GM23248 (cell line): ENCODE measurements at regions not wholly inside any gene's neighbourhood (a gene's known extent, or its start where the extent isn't known, plus 50 kb on each side); places are given as distances from the start of the nearest gene placed in this dataset.

Source experiments
- DNase-seq: peaks from one replicate; pipeline ENCODE4 v3.0.0-alpha.2; 2015
- H2AFZ ChIP-seq: fragments of 200-600 bp; sonication (generic); 2 replicates; pipeline ENCODE4 v1.6.1; 2016; ENCODE audit warnings: antibody characterized with exemption
- H3F3A ChIP-seq: fragments of 200-600 bp; sonication (generic); 2 replicates; pipeline ENCODE4 v1.6.1; 2016; ENCODE audit warnings: mild to moderate bottlenecking, antibody characterized with exemption, mixed run types; ENCODE audit not compliant: insufficient read depth
- H3K27ac ChIP-seq: fragments of 200-600 bp; sonication (generic); 2 replicates; pipeline ENCODE4 v1.5.1; 2016; ENCODE audit warnings: mild to moderate bottlenecking
- H3K27me3 ChIP-seq: fragments of 200-600 bp; sonication (generic); replicated peaks from 2 replicates; pipeline ENCODE4 v1.6.1; 2016; ENCODE audit warnings: mild to moderate bottlenecking; ENCODE audit not compliant: insufficient read depth
- H3K36me3 ChIP-seq: fragments of 200-600 bp; sonication (generic); 2 replicates; pipeline ENCODE4 v1.6.1; 2016; ENCODE audit warnings: low read depth, mild to moderate bottlenecking
- H3K4me1 ChIP-seq: fragments of 200-600 bp; sonication (generic); 2 replicates; pipeline ENCODE4 v1.6.1; 2016; ENCODE audit warnings: mild to moderate bottlenecking; ENCODE audit not compliant: insufficient read depth
- H3K4me2 ChIP-seq: fragments of 200-600 bp; sonication (generic); one replicate; pipeline ENCODE4 v1.6.1; 2016; ENCODE audit warnings: mild to moderate bottlenecking; ENCODE audit not compliant: unreplicated experiment
- H3K4me3 ChIP-seq: fragments of 200-600 bp; sonication (generic); 2 replicates; pipeline ENCODE4 v1.5.1; 2016; ENCODE audit warnings: mild to moderate bottlenecking
- H3K79me2 ChIP-seq: fragments of 200-600 bp; sonication (generic); 2 replicates; pipeline ENCODE4 v1.6.1; 2016; ENCODE audit warnings: mild to moderate bottlenecking; ENCODE audit not compliant: insufficient read depth
- H3K9ac ChIP-seq: fragments of 200-600 bp; sonication (generic); 2 replicates; pipeline ENCODE4 v1.6.1; 2016; ENCODE audit warnings: mild to moderate bottlenecking
- H3K9me2 ChIP-seq: fragments of 200-600 bp; sonication (generic); 2 replicates; pipeline ENCODE4 v1.6.1; 2016; ENCODE audit warnings: mixed run types, mild to moderate bottlenecking, moderate library complexity; ENCODE audit not compliant: insufficient read depth
- H3K9me3 ChIP-seq: fragments of 200-600 bp; sonication (generic); one replicate; pipeline ENCODE4 v1.6.1; 2017; ENCODE audit warnings: low read depth
- H4K20me1 ChIP-seq: fragments of 200-600 bp; sonication (generic); 2 replicates; pipeline ENCODE4 v1.6.0; 2016; ENCODE audit not compliant: insufficient read depth
- EZH2 ChIP-seq: fragments of 200-600 bp; sonication (generic); IDR thresholded peaks from 2 replicates; pipeline ENCODE4 v1.6.1; 2018; ENCODE audit warnings: antibody characterized with exemption, mild to moderate bottlenecking; ENCODE audit not compliant: insufficient read depth, poor library complexity, severe bottlenecking
- EZH2phosphoT487 ChIP-seq: fragments of 200-600 bp; sonication (generic); IDR thresholded peaks from 2 replicates; pipeline ENCODE4 v1.6.1; 2018; ENCODE audit warnings: antibody characterized with exemption, moderate library complexity, mild to moderate bottlenecking, low read depth; ENCODE audit not compliant: insufficient read depth
- WGBS, 2 experiments: methylation state at CpG; one replicate each; pipeline ENCODE4 v1.1.6; 2015 to 2017; ENCODE audit warnings: low lambda C conversion rate in 2 of 2, low coverage in 1 of 2; ENCODE audit errors: missing lambda C conversion rate in 2 of 2; 5-methylcytosine and 5-hydroxymethylcytosine counted together
- in situ Hi-C: fragments of 300-500 bp; cut with MboI; formaldehyde crosslinking; loops from 2 replicates; pipeline ENCODE4 v1.15.0; 2020

GRCh38 chr5:41637869-41638268 lies 127.5 kb upstream of the PLCXD3 start:
- Histone ChIP-seq H2AFZ (no peak overlapping the region), H3K27ac (no peak overlapping the region), H3K27me3 (no peaks in the 10 kb centered on the region), H4K20me1 (no peaks in the 10 kb centered on the region), H3K79me2 (no peaks in the 10 kb centered on the region), H3K4me2 (no peak overlapping the region), H3K9ac (no peak overlapping the region), H3K36me3 (no peaks in the 10 kb centered on the region), H3K4me1 (no peaks in the 10 kb centered on the region), H3K9me3 (no peaks in the 10 kb centered on the region), H3K4me3 (no peak overlapping the region), H3F3A (no peaks in the 10 kb centered on the region), H3K9me2 (no peaks in the 10 kb centered on the region)
- in situ Hi-C loops, result no loop called here
- 62 to 65% methylated on average over 4 of the region's 4 CpGs for WGBS, 2 experiments
- TF ChIP-seq EZH2phosphoT487, result no peak
- no peak for TF ChIP-seq EZH2
- DNase-seq, result peak; percentile 31

GRCh38 chr5:41637424-41637823 lies 127.0 kb upstream of the PLCXD3 start:
- no peaks in the 10 kb centered on the region for H3K9me3 ChIP-seq
- H3K27ac ChIP-seq, result no peak overlapping the region
- H2AFZ ChIP-seq, result no peak overlapping the region
- H3K4me2 ChIP-seq, result no peak overlapping the region
- in situ Hi-C loops, result no loop called here
- no peak overlapping the region for H3K4me3 ChIP-seq
- no peak overlapping the region for H3K9ac ChIP-seq
- no peaks in the 10 kb centered on the region for H3K4me1 ChIP-seq
- no peaks in the 10 kb centered on the region for H3K9me2 ChIP-seq
- H3K36me3 ChIP-seq, result no peaks in the 10 kb centered on the region
- 62 to 73% methylated on average over 8 of the region's 8 CpGs for WGBS, 2 experiments
- no peaks in the 10 kb centered on the region for H3K27me3 ChIP-seq
- no peaks in the 10 kb centered on the region for H4K20me1 ChIP-seq
- TF ChIP-seq EZH2, result no peak
- TF ChIP-seq EZH2phosphoT487, result no peak
- no peaks in the 10 kb centered on the region for H3F3A ChIP-seq
- no peak for DNase-seq
- H3K79me2 ChIP-seq, result no peaks in the 10 kb centered on the region

GRCh38 chr5:41636605-41637004 lies 126.2 kb upstream of the PLCXD3 start:
- in situ Hi-C loops, result no loop called here
- no peak for TF ChIP-seq EZH2phosphoT487

GRCh38 chr5:41629897-41630296 lies 119.5 kb upstream of the PLCXD3 start:
- H3K4me3 ChIP-seq, result no peak overlapping the region
- 30 to 36% methylated on average over 1 of the region's 1 CpG for WGBS, 2 experiments
- H4K20me1 ChIP-seq, result no peaks in the 10 kb centered on the region
- TF ChIP-seq EZH2 (no peak), EZH2phosphoT487 (no peak)
- H3K4me2 ChIP-seq, result no peak overlapping the region
- H3F3A ChIP-seq, result no peaks in the 10 kb centered on the region
- no peak for DNase-seq
- H3K79me2 ChIP-seq, result no peaks in the 10 kb centered on the region
- in situ Hi-C loops, result no loop called here
- H3K36me3 ChIP-seq, result no peaks in the 10 kb centered on the region
- no peaks in the 10 kb centered on the region; the same call in 1 of the 2 replicates for H3K27me3 ChIP-seq
- H3K9ac ChIP-seq, result no peak overlapping the region
- no peaks in the 10 kb centered on the region for H3K9me2 ChIP-seq
- H3K27ac ChIP-seq, result no peak overlapping the region
- H3K9me3 ChIP-seq, result no peaks in the 10 kb centered on the region
- H3K4me1 ChIP-seq, result no peaks in the 10 kb centered on the region
- no peak overlapping the region for H2AFZ ChIP-seq

More at GRCh38 chr5:41636605-41637004, 126.2 kb upstream of the PLCXD3 start:
- Histone ChIP-seq H3K27me3 (no peaks in the 10 kb centered on the region), H3K79me2 (no peaks in the 10 kb centered on the region), H3K4me2 (no peak overlapping the region), H3K36me3 (no peaks in the 10 kb centered on the region), H3K27ac (no peak overlapping the region), H3K9ac (no peak overlapping the region), H2AFZ (no peak overlapping the region), H3K9me3 (no peaks in the 10 kb centered on the region), H3K9me2 (no peaks in the 10 kb centered on the region), H3F3A (no peaks in the 10 kb centered on the region), H4K20me1 (no peaks in the 10 kb centered on the region), H3K4me1 (no peaks in the 10 kb centered on the region), H3K4me3 (no peak overlapping the region)
- WGBS, 2 experiments, result 27 to 37% methylated on average over 2 of the region's 2 CpGs
- DNase-seq, result peak; percentile 47

- Histone ChIP-seq H4K20me1 (no peaks in the 10 kb centered on the region), H3K9me2 (no peaks in the 10 kb centered on the region), H3K79me2 (no peaks in the 10 kb centered on the region), H3K27ac (no peak overlapping the region), H3K4me1 (no peaks in the 10 kb centered on the region), H3K36me3 (no peaks in the 10 kb centered on the region), H3K4me2 (no peak overlapping the region), H3K27me3 (no peaks in the 10 kb centered on the region; the same call in 1 of the 2 replicates), H3K4me3 (no peak overlapping the region), H2AFZ (no peak overlapping the region), H3F3A (no peaks in the 10 kb centered on the region), H3K9me3 (no peaks in the 10 kb centered on the region), H3K9ac (no peak overlapping the region)
- no peak for DNase-seq
- in situ Hi-C loops, result no loop called here
- TF ChIP-seq EZH2, result no peak
- TF ChIP-seq EZH2phosphoT487, result no peak
Observed at GRCh38 chr5:41625571-41625970, 115.2 kb upstream of the PLCXD3 start.
